Amygdala (tissue), 56 donors: ENCODE measurements at regions not wholly inside any gene's neighbourhood (a gene's known extent, or its start where the extent isn't known, plus 50 kb on each side); places are given as distances from the start of the nearest gene placed in this dataset.
A peak's percentile ranks its signal among the peaks of the same experiment; 100 is the strongest.
"Not testable (repeated sequence)": the region's sequence is repeated elsewhere in the genome, so short reads cannot be mapped to it uniquely, and the experiment has no call there.

Experiments used
- DNase-seq, 56 donors: peaks; one replicate each; lab custom pipeline; 2025; lab: John Stamatoyannopoulos, UW

DNA sequence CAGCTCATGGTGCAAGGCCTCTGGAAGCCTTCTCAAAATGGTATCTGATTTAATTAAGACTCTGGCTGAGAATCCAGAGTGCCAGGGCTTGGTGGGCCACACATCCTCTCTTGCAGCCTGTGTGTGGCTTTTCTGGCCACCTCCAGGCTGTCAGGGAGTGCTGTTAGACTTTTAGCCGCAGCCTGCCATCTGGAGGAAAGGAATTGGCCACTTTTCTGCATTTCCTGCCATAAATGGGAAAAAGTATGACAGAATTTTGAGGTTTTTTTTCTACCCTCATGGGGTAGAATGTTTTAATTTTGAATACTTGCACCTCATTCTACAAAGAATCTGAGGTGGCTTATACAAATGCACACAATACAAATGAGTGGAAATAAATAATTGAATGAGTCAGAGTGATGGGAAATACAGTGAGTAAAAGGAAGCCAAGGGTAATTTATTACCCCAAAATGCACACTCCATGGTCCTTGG, 218.4 kb downstream of the ADAMTS15 start:
- peak in 2 of 56 donors; percentile 5 to 10 for DNase-seq

DNA sequence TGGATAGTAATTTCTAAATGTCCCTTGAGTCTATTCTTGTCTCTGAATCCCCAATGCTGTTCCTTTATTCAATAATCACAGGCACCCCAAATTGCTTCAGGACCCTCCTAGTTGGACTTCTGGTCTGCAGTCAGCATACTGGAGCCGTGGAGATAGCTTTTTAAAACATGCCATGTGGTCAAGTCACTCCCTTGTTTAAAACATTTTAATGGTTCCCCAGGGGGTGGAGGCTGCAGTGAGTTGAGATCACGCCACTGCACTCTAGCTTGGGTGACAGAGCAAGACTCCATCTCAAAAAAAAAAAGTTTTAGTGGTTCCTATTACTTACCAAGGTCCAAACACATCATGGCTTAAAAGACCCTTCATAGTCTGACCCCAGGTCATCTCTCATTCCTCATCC, 220.3 kb downstream of the ADAMTS15 start:
- DNase-seq = no peak

DNA sequence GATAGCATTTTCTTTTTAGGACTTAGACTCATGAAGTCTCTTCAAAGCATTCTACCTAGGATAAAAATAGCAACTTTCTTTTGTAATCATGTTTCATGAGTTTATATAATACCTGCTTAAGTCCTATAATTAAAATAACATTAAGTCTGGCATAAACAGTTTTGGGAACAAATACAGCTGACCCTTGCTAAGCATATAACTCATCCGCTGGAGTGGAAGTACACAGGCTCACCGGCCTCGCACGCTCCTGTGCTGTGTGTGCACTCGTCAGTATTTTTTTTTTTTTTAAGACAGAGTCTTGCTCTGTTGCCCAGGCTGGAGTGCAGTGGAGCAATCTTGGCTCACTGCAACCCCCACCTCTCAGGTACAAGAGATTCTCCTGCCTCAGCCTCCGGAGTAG, 221.8 kb downstream of the ADAMTS15 start:
- no peak for DNase-seq

DNA sequence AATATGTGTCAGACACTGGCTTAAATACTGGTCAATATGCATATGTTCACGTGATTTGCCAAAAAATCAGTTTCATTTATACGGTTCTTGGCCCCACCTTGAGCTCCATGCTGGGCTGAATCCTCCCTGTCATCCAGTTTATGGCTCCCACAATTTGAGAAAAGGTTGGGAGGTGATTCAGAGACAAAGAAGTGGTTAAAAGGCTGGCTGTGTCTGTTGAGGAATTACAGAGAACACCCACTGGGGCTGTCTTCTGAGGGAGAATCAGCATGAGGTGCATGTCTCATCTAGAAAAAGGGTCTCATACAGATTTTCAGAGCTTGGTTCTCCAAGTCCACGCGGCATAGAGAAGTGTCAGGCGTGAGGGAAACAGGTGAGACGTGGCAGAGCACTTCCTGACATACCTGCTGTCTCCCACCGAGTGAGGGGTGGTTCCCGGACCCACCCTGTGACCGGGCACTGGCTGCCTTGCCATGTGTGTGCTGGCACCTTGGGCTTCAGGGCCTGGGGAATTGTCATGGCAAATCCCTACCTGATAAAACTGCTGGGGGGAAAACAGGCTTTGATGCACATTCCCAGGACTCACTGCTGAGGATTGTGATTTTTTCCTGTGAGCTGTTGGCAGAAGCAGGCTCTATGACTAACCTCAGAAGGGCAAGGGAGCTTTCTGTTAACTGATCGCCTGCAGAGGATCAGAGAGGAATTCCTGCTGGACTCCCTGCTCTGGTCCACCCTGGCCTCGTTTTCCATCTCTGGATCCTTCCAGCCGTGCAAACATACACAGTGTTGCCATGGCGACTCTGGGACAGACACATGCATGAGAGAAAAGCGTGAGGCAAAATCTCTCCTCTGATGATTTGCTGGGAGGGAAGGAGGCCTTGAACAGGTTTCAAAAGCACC, 223.6 kb downstream of the ADAMTS15 start:
- DNase-seq = peak in 11 of 56 donors; percentile 4 to 62 (median 24)

DNA sequence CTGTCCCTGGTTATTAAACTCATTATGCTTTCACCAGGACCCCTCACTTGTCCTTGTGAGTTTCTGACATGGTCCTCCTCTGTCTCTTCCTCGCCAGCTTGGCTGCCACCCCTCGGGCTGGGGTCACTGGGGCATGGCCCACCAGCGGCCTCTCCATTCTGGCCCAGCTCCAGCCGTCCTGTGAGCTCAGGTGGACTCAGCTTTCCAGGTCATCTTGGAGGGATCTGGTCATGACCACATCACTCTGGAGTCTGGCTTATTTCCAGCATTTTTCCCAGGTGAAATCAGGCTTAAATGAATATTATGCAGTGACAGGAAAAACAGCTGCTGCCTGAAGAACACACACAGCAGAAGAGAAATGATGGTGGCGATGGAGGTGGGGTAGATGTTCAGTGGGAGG, 224.5 kb downstream of the ADAMTS15 start:
- no peak for DNase-seq

DNA sequence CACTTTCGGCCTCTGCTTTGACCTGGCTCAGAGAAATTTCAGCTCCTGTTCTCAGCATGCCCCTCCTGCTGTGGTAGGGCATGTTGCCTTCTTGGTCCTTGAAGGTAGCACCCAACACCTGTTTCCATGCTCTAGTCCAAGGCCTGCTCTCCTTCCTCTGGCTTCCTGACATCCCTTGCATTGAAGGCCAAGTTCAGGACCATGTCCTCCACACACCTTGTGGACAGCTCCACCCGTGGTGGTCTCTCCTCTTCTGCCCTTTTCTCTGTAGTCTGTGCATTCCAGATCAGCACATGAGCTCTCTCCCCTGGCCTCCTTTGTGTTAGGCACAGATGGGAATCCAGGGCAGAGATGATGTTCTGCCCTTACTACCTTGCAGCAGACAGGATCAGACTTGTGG, 225.3 kb downstream of the ADAMTS15 start:
- no peak for DNase-seq

DNA sequence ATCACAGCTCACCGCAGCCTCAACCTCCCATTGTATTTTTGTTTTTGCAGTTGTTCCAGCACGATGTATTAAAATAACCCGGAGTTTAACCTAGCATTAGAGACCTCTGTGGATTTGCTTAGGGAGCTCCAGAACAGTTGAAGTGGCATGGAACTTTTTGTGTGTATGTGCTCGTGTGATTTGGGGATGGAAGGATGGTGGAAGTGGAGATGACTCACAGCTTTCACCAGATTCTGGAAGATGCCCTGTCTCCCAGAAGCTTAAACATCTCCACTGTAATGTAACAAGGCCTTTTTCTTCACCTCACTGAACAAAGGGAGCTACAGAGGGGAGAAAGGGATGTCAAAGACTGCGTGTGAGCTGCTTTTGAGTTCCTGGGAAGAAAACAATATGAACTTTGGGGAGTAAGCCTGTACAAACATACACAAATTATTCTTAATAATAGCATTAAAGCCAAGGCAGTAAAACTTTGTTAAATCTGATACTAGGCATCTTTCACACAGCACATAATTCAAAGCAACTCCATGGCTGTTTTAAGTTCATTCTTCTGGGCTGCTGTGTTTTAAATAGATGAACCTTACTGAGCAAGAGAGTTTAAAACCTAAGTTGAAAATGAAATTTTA, 226.4 kb downstream of the ADAMTS15 start:
- DNase-seq = no peak

DNA sequence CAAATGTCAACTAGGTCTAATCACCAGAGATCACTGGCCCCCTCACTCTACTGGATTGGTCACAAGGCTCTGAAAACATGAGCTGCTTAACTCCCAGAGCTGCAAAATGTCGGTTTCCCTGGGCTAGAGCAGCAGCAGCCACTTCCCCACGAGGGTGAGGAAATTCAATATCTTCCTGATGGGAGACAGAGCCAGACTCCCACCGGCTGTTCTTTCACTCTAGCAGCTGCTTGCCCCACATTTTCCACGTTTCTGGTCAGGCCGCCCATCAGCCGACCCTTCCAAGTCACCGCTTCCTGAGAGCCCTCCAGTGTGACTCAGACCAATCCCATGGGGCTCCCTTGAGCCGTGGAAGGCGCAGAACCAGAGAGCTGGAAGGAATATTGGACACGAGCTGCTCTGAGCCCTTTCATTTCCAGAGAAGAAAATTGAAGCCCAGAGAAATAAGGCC, 227.0 kb downstream of the ADAMTS15 start:
- DNase-seq = no peak

DNA sequence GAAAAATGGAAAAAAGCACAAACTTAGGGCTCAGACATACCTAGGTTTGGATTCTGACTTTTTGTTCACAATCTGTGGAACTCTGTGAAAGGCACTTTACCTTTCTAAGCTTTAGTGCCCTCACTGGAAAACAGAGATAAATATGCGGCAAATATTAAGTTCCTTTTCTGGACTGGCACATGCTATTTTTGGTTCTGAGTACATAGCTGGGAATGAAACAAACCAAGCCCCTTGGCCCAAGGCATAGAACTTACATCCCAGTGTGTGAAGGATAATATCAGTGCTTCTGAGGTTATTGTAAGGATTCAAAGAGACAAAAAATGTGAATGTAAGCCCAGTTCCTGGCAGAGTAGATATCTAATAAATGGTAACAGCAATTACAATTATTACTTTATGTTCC, 227.5 kb downstream of the ADAMTS15 start:
- DNase-seq = no peak

DNA sequence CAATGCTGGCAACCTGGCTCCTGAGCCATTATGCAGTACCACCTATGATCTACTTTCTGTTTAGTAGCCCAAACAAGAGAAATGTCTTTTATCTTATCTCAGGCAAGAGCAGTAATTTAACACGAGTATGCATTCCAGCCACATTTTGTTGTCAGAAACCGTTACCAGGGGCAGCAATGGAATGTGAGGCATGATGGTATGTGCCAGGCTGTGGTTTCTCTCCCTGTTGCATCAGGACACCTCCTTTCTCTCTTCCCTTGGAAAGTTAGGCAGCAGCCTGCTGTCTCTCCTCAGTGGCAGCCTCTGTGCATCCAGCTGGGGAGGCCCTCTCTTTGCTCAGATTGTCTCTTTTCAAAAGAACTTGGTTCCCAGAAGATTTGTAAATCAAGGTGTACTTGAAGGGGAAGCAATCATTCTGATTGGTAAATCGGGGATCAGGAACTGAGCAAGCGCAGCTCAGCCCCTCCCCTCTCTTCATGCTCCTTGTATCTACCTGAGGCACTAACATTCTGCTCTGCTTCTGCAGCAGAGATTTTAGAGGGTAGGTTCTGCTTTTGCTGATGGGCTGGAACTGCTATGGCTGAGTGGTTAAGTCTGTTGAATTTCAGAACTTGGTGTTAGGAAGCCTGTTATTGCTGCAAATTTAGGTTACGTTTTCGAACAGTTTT, 229.2 kb downstream of the ADAMTS15 start:
- no peak for DNase-seq

DNA sequence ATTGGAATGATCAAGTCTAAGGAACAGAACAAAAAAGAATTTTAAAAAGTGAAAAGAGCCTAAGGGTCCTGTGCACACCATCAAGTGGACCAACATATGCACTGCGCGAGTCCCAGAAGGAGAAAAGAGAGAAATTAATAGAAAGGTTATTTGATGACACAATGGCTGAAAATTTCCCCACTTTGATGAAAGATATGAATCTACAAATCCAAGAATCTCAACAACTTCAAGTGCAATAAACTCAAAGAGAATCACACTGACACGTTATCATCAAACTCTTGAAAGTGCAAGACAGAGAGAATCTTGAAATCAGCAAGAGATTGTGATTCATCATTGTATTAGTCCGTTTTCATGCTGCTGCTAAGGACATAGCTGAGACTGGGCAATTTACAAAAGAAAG, 230.8 kb downstream of the ADAMTS15 start:
- no peak for DNase-seq

DNA sequence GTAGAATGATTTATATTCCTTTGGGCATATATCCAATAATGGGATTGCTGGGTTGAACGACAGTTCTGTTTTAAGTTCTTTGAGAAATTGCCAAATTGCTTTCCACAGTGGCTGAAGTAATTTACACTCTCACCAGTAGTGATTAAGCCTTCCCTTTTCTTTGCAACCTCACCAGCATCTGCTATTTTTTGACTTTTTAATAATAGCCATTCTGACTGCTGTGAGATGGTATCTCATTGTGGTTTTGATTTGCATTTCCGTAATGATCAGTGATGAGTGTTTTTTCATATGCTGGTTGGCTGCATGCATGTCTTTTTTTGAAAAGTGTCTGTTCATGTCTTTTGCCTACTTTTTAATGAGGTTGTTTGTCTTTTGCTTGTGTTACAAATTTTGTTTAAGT, 233.8 kb downstream of the SNX19 start:
- DNase-seq = not testable (repeated sequence)

DNA sequence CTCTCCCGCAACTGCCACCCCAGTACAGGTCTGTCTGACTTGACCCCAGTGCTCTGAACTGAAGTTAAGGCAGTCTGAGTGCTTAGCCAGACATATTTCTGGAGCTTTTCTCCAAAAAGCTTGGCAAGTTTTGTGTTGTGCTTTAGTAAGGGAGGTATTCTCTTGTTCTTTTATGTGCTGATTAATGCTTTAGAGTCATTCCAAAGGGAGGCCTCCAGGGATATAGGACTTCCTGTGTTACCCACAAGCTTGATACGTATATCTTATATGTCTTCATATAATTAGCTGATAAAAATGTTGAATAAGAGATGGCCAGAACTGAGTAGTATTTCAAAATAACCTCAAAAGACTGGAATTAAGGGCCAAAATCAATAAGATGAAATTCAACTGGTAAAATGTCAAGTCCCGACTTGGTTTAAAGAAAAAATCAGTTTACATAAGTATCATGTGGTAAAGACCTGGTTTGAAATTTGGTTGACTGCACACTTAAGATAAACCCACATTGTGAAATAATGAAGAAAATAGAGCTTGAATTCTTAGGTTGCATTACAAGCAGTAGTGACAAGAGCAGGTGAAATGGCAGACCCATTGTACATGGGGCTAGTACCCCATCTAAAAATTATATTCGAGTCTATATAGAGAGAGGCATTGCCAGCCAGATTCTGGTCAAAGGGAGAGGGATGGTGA, 226.9 kb downstream of the SNX19 start:
- DNase-seq = no peak

DNA sequence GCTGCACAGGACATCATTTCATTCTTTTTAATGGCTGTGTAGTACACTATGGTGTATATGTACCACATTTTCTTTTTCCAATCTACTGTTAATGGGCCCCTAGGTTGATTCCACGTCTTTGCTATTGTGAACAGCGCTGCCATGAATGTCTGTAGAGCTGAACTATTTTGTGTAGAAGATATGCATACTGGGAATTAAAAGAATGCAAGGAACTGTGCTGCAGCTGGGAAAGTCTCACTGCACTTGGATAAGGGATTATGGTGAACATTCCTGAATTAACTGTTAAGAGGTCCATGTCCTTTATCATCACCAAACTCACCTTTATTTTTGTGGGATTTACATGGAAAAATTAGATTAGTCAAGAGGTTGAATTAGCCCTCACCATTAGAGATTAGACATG, 224.7 kb downstream of the SNX19 start:
- no peak for DNase-seq

DNA sequence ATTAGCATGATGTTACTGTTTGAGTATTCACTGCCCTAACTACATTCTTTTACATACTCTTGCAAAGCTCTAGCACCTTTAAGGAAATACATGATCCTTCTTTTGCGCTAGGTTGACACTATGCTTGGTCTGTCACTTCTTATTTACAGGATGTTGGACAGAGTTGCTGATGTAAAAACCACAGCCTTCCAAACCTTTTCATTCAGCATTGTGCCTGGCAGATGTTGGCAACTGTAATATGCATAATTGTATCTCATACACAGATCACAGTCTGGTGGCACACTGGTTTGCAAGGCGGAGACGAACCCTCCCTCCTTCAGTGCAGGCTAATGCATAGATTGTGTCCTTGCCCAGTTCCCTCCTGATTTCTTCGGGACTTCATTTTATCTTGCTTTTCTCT, 224.1 kb downstream of the SNX19 start:
- DNase-seq = no peak

DNA sequence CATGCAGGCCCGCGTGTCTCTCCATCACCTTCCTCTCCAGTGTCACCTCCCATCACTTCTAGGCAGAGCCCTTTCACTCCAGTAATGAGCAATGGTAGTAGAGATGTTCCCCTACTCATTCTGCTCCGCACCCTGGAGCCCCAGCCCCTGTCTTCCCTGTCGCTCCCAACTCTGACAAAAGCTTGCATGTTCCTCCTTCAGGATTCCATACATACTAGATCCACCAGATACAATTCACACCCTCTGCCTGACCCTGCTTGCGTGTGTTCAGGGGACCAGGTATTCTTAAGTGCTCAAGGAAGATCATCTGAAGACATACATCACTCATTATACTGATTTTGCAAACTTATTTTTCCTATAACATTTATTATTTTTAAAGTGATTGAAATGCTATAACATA, 222.7 kb downstream of the SNX19 start:
- DNase-seq = no peak

DNA sequence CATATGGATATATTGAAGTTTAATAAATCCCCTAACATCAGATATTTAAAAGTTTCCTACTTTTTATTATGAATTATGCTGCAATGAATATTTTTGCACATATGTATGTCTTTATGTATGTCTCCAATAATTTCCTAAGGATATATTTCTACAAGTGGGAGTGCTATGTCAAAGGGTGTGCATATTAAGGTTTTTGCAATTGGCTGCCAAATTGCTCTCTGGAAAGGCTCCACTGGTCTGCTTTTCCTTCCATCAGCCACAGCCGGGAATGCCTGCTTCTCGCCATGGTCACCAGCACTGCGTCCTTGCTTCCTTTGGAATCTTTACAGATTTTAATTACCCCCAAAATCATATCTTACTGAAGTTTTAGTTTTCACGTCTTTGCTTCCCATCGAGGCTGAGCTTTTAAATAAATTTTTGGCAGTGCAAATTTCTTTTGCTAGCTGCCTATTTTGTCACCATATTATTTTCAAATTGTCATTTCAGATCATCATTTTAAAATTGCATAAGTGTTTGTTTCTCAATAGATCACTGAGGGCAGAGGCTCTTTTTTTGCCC, 221.7 kb downstream of the SNX19 start:
- no peak for DNase-seq

DNA sequence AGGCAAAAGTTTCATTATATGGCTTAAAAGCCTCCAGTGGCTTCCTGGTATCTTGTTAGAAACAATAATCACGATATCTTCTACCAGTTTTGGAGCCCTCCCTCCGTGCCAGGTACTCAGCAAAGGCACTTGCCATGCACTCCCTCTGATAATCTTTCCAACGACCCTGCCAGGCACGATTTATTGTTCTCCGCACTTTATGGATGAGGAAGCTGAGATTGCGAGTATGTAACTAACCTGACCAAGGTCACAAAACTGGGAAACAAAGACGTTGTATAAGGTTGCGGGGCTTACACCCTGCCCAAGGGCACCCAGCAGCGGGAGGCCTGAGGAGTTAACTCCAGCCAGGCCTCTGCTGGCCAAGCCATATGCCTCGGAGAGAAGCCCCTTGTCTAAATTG, 218.1 kb downstream of the SNX19 start:
- no peak for DNase-seq

DNA sequence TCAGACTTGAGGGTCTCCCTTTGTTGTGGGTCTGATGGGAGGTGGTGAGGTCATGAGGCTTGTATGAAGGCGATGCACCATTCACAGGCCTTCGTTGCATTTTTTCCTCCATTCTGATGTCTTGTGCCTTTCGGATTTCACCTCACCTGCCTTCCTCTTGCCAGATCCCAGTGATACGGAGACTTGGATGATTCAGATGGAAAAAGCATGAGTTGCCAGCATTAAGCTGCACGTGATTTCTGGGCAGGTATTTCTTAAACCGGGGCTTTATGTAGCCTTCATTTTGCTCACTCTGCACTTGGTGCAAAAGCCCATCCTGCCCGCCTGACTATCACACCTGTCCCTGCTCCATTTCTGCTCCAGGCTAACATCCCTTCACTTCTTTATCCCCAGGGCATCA, 216.7 kb downstream of the SNX19 start:
- no peak for DNase-seq

DNA sequence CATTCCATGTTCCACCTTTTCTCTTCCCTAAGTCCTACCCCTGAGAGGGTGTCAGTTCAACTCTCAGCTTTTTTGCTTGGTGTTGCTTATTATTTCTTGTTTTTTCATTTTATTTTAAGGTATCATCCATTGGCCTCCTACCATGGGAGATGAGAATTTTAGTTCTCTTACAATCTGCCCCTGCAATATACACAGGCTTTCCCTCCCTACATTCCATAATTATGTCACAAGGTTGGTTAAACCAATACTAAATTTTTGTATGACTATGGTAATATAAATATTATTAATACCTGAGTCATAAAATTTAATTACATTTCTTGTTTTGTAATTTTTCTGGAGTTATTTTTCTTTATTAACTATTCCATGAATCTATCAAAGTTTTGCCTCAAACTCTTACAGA, 216.2 kb downstream of the SNX19 start:
- DNase-seq = no peak
